Dermis microvascular lymphatic vessel endothelial cell (primary cell): ENCODE measurements at regions not wholly inside any gene's neighbourhood (a gene's known extent, or its start where the extent isn't known, plus 50 kb on each side); places are given as distances from the start of the nearest gene placed in this dataset.

ENCODE experiments used
- DNase-seq, 2 donors: peaks; one replicate each; pipeline versions ENCODE4 v3.0.0 to v3.0.0-alpha.2; 2010; ENCODE audit warnings: low read depth in 2 of 2

GRCh38 chr7:54846273-54846672 is 87.3 kb upstream of the SEC61G start:
- DNase-seq: no peak

DNA sequence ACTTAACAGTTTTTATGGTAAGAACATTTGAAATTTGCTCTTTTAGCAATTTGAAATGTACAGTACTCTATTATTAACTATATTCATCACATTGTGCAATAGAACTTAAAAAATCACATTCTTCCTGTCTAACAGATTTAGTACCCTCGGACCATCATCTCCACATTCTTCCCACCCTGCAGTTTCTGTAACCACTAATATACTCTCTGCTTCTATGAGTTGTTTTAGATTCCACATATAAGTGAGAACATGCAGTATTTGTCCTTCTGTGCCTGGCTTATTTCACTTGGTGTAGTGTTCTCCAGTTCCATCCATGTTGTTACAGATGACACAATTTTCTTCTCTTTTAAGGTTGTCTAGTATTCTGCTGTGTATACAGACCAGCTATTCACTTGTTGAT is 88.9 kb upstream of the SEC61G start:
- no peak for DNase-seq

- DNase-seq: no peak
Observed at GRCh38 chr7:54856856-54857255, 97.8 kb upstream of the SEC61G start.

DNA sequence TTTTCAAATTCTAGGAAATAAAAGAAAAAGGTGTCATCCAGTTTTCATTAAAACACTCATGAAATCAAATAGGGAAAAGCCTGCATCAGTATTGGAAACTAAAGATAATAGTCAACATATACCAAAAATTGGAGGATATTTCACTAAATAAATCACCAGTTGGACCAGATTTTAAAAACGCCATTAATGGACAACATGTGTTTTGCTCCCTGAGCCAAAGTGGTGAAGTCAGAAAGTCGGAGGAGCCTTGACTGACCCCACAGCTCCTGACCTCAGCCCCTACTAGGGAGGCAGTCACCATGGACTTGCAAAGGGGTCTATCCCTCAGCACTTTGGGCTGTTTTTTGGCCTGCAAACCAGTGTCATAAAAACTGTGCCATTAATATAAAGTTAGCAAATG is 98.3 kb upstream of the SEC61G start:
- DNase-seq: no peak

DNA sequence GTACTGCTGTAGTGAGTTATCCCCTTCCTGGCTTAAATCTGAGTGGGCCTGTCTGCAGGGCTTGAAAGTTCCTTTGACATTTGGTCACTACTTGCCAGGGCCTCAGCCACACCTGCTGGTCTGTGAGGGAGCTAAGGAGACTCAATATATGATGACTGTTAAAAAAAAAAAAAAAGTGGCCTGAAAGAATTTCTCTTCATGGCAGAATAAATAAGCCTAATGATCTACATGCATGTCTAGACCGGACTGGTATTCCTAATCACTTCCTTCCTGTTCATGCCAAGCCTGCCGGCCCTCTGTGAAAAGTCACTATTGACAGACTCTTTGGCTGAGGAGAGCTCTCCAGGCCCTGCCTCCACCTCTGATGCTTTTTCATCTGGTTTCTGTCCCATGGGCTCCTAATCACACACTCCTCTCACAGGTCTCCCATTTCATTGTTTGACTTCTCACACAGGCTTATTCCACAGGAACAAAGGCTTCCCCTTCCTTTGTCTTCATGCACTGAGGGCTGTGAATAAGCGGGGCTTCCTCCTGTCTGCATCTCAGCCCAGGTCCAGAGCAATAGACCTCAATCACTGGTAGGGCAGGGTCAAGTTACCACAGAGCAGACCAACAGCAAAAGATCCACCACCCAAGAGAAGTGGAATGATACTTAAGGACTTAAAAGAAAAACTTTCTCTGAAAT is 99.1 kb upstream of the SEC61G start:
- no peak for DNase-seq

DNA sequence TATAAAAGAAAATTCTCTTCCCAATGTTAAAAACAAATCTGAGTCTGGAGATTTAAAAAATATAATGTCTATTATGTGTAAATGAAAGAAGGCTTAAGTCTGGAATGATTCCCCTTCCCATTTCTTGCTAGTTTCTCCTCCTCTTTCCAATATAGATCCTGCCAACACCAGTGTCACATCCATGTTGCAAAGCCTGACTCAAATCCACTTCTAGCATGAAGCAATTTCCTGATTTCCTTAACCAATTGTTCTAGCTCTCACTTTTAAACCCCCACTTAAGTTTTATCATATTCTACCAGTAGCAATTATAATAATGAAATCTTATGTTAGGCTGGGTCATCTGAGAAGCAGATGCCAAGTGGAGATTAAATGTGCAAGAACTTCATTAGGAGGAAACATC is 100.1 kb upstream of the SEC61G start:
- DNase-seq: no peak

DNA sequence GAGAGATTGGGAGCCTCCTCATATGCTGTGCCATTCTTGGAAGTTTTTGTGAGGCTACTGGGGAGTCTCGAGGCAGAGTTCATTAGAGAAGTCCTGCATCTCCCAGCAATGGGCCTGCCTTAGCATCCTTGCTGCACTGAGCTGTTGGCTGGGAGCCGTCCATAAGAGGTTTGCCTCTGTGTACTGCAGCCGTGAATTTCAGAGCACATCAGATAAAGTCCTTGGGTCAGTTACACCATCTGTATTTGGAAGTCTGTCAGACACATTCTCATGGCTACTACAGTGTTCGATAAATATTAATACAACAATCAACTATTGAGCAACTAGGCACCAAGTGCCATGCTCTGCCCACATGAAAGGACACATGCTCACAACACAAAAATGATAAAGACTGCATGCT is 100.5 kb upstream of the SEC61G start:
- no peak for DNase-seq

- no peak for DNase-seq
Observed at GRCh38 chr7:54860003-54860775, 101.2 kb upstream of the SEC61G start.

DNA sequence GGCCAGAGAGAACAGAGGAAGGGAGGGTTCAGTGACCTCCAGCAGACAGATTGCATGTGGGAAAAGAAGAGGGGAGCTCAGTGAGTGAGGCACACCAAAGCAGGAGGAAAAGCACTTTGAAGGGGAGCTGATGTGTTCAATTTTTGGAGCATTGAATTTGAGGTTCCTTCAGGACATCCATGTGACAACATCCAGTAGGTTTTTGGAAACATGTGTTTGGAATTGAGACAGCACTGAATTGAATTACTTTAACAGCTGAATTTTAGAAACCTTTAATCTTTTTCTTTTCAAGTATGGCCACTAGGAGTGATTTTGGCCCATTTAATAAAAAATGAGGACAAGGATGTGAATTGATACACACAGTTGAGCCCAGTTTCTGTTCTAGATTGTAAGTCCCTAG is 101.8 kb upstream of the SEC61G start:
- DNase-seq: no peak

DNA sequence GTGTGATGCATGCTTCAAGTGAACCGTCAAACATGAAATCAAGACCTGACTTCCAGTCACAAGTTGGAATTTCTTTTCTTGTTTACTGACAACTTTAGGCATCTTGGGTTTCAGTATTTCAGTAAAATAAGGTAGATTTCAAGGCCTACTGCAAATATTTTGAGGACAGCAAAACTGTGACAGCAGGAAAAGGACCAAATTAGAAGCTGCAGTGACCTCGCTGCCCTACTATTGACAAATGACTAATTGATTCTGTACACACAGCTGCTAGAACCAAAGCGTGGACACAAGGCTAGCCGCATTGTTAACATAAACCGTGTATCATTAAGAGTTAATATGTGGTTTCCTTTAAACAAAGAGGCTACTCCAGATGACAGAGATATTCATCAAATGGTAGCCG is 105.7 kb upstream of the SEC61G start:
- no peak for DNase-seq

GRCh38 chr7:54869523-54869922 is 110.5 kb upstream of the SEC61G start:
- no peak for DNase-seq

- no peak for DNase-seq
Observed at GRCh38 chr7:54874804-54875203, 115.8 kb upstream of the SEC61G start.

DNA sequence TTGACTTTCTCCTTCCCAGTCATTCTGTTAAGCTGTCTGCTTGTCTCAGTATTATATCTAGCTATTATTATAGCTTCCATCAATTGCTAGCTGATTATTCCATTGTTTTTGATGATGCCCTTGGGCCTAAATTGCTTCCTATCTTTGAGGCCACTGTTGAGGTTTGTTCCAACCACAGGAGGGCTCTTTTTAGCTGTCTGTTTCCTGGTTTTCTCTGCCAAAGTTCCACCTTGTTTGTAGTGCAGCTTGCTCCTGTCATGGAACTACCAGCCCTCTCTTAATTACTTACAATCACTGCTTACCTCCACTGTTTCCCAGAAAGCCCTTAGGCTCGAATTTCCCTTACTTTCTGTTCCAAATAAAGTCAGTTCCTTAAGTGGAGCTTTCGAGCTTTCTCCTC is 118.7 kb upstream of the SEC61G start:
- no peak for DNase-seq

GRCh38 chr7:54878339-54878738 is 119.3 kb upstream of the SEC61G start:
- no peak for DNase-seq

DNA sequence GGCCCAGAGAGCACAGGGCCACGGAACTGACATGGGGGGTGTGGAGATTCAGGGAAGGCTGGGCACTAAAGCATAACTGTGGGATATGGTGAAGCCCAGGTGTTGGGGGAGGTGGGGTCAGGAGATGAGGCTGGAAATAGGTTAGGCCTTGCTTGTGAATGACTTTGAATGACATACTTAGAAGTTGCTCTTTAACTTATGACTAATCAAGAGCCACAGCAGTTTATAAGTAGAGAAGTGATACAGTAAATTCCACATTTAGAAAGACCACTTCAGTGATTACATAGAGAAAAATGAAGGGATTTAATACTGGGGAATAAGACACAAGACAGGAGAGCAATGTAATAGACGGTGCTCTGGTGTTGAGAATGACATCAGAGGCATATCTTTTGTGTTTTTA is 120.8 kb upstream of the SEC61G start:
- no peak for DNase-seq

DNA sequence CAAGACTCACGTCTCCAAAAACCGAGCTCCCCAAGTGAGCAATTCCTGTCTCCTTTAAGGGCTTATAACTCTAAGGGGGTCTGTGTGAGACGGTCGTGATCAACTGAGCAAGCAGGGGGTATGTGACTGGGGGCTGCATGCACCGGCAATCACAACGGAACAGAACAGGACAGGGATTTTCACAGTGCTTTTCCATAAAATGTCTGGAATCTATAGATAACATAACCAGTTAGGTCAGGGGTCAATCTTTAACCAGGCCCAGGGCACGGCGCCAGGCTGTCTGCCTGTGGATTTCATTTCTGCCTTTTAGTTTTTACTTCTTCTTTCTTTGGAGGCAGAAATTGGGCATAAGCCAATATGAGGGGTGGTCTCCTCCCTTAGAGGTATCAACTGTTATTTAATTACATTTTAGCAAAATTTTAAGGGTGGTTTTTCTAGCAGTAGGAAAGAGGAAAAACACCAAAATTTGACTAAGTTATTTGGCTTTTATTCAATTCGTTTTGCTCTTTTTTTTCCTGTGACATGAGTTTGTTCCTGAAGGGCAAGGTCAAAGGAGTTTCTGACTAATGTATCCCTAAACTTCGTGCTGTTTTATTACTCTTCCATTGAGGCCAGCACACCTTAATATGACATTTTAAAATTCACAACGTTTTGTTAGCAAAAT is 121.4 kb upstream of the SEC61G start:
- DNase-seq: no peak

- no peak for DNase-seq
Observed at GRCh38 chr7:54881816-54882520, 123.0 kb upstream of the SEC61G start.

- DNase-seq: no peak
Observed at GRCh38 chr7:54882694-54883093, 123.7 kb upstream of the SEC61G start.

GRCh38 chr7:54883576-54883975 is 124.6 kb upstream of the SEC61G start:
- DNase-seq: no peak

DNA sequence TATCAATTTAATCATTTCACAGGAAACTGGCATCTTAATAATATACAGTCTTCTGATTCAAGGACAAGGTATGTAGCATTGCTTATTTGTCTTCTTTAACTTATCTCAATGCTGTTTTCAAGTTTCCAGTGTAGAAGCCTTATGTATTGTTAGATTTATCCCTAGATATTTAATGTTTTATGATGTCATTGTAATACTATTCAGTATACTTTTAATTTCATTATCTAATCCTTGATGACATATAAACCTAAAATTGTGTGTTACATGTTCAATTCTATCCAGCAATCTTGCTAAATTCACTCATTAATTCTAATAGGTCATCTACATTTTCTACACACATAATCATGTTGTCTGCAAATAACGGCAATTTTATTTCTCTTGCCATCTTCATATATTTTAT is 126.3 kb upstream of the SEC61G start:
- no peak for DNase-seq

DNA sequence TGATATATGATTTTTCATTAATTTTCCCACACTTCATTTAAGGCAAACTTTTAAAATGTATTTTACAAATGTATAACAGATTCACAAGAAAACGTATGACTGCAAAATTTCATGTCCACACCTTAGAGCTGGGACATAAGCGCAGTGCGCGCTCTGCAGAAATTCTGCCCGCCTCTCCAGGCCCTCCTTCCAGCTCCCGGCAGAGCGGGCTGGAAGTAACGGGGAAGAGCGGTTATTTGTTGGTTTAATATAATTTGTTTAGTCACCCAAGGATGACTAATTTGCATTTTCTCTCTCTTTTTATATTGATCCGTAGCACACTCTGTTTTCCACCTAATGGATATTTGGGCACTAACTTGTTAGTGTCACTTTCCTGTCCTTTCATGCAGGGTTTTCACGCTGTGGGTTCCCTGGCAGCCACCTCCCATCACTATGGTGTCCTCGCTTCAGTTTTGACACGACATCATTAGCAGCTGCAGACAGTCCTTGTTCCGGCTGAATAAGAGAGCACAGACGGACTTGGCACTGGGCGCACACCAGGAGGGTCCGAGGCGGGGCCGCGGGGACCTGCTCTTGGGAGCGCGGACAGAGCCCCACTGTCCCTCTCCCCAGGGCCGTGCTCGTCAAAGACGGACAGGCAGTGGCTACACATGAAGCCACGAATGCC is 129.2 kb upstream of the SEC61G start:
- DNase-seq: no peak

DNA sequence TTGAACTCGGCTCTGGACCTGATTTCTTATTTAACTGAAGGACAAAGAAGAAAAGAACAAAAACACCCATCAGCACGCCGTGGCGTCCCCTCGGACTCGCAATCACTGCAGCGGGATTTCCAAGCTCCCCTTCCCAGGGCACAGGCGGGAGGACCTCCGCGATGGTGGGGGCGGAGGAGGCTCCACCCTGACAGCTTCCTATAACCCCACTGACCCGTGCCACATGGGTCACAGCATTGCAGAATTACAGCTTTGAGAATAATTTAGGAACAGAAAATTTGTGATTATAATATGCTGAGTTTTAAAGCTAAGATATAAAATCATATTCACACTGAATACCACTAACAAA is 129.7 kb upstream of the SEC61G start:
- DNase-seq: no peak
